GM12872 (cell line): ENCODE measurements at regions not wholly inside any gene's neighbourhood (a gene's known extent, or its start where the extent isn't known, plus 50 kb on each side); places are given as distances from the start of the nearest gene placed in this dataset.

Experiments
- TF ChIP-seq, protein P1 (sequence below): IDR thresholded peaks from 3 replicates; pipeline ENCODE4 v1.5.1; 2011; ENCODE audit warnings: low read depth, mild to moderate bottlenecking, low read length, moderate library complexity; ENCODE audit not compliant: insufficient read depth

DNA sequence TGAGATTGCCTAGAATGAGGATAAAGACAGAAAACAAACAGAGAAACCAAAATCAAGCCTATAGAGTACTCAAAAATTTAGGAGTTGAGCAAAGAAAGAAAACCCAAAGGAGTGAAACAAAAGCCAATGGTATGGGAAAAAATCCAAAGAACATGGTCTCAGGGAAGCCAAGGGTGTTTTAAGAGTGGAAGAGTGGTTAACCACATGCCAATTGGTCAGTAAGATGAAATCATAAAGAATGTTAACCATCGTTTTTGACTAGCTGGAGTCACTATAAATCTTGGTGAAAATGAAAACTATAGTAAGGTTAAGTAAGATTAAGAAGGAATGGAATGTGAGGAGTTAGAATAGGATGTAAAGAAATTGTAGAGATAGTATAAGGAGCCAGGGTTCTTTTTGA is 64.7 kb upstream of the RPL34 start:
- TF ChIP-seq, protein P1, sequence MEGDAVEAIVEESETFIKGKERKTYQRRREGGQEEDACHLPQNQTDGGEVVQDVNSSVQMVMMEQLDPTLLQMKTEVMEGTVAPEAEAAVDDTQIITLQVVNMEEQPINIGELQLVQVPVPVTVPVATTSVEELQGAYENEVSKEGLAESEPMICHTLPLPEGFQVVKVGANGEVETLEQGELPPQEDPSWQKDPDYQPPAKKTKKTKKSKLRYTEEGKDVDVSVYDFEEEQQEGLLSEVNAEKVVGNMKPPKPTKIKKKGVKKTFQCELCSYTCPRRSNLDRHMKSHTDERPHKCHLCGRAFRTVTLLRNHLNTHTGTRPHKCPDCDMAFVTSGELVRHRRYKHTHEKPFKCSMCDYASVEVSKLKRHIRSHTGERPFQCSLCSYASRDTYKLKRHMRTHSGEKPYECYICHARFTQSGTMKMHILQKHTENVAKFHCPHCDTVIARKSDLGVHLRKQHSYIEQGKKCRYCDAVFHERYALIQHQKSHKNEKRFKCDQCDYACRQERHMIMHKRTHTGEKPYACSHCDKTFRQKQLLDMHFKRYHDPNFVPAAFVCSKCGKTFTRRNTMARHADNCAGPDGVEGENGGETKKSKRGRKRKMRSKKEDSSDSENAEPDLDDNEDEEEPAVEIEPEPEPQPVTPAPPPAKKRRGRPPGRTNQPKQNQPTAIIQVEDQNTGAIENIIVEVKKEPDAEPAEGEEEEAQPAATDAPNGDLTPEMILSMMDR = no peak

DNA sequence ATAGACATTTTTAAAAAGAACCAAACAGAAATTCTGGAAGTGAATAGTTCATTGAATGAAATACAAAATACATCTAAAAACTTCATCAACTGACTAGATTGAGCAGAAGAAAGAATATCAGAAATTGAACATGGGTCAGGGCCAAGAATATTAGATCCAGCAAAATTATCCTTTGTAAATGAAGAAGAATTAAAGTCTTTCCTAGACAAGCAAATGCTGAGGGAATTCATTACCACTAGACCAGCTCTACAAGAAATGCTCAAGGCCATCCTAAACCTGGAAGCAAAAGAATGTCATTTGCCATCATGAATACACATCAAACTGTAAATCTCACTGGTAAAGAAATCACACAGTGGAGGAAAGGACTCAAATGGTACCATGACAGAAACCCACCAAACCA is 72.7 kb upstream of the RPL34 start:
- TF ChIP-seq, protein P1 = no peak

DNA sequence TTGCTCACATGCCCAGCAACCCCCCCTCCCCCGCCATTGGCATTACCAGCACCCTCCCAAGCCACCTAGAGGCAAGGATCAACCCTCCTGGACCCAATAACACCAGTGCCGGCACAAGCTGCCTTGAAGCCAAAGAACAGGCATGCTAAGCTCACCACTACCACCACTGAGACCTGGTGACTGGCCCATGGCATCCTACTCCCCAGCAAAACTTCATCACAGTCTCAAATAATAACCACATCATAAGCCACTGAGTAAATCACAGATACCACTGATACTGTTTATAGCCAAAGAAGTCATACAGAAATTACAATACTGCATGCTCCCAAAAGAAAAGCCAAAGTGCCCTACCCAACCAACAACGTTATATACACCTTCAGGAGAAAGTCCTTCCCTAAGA is 73.6 kb upstream of the RPL34 start:
- TF ChIP-seq, protein P1 = no peak

DNA sequence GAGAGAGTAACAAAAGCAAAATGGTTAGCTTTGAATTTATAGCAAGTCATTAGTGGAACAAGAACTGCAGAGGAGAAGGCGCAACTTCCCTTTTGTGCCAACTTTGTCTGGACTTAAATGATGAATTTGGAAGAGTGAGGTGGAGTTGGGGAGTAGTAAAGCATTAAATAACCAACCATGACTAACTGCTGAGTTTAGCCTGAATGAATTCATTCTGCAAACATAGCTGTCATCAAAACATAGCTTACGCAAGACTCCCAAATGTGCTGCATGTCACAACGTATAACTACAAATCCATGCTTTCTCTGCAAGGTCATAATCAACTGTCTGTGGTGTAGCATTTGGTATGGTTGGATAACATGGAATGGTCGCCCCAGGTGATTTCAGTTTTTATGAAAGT is 75.9 kb upstream of the RPL34 start:
- TF ChIP-seq, protein P1 = no peak

DNA sequence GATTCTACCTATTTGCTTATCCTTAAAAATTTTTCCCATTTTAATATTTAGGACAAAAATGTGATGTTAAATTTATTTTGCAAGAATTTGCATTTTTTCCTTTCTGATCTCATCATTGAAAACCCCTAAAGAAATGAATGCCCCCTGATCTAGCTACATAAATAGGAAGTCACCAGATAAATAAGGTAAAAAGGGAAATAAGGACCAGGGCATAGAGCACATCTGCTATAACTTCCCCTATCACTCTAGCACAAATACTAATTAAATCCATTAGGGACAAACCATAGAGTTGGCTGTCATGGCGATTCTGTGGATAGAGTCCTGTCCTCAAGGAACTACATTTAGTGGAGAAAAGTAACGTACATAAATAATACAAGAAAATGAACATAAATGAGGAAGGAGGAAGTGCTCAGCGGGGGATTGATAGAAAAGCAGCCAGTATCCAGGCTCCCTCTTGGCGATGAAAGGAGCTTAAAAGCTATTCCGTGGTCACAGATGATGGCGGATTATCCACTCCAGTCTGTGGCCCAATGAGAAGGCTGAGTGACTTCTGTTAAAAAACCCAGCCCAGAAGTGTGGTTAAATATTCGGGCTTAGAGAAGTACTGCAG is 76.9 kb upstream of the RPL34 start:
- TF ChIP-seq, protein P1 = no peak

DNA sequence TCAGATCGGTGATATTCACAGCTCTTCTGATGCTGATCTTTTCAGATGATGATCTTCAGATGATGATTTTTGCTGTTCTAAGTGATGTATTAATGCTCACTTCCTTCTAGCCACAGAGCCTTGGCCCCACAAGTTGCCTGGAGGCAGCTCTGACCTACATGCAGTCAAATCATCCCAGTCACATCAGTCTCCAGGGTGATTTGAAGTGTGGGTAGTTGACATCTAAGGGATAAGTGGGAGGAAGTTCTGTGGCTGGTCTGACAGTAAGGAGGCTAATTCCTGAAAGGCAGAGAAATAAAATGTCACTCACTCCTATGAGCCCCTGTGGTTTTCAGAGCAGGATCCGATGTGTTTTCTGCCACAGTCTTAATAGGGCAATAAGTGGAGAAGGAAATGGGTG is 79.8 kb upstream of the RPL34 start:
- TF ChIP-seq, protein P1 = no peak

DNA sequence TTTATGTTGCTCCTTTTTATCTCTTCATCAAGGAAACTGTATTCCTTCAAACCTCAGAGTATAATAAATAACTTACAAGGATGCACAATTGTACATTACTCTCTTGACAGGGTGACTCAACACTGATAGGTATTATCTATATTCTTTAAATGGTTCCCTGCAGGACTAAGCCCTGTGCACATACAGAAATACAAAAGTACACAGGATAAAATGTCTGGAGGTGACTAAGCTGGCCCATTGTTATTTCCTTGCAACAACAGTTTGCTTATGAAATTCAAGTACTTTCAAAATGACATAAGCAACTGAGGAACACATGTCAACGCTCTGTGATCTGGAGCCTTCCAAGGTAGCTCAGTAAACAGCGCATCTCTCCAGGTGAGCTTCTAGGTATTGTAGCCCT is 83.8 kb upstream of the RPL34 start:
- TF ChIP-seq, protein P1 = no peak
